GM12891 (cell line): ENCODE measurements at regions not wholly inside any gene's neighbourhood (a gene's known extent, or its start where the extent isn't known, plus 50 kb on each side); places are given as distances from the start of the nearest gene placed in this dataset.

Experiments
- PAX5 ChIP-seq: IDR thresholded peaks from 2 replicates; pipeline ENCODE4 v1.6.1; 2011; ENCODE audit warnings: low read length, moderate library complexity, mild to moderate bottlenecking; ENCODE audit not compliant: insufficient read depth, severe bottlenecking
- POLR2A ChIP-seq: IDR thresholded peaks from 2 replicates; pipeline ENCODE4 v1.6.1; 2011; ENCODE audit warnings: low read depth, low read length, control low read depth
- POLR2AphosphoS5 ChIP-seq: IDR thresholded peaks from 2 replicates; pipeline ENCODE4 v1.6.1; 2011; ENCODE audit warnings: low read depth, low read length, control low read depth
- SPI1 ChIP-seq: IDR thresholded peaks from 2 replicates; pipeline ENCODE4 v1.6.1; 2011; ENCODE audit warnings: low read depth, low read length, control low read depth
- TAF1 ChIP-seq: IDR thresholded peaks from 2 replicates; pipeline ENCODE4 v1.6.1; 2011; ENCODE audit warnings: low read depth, low read length, control low read depth

- TF ChIP-seq POLR2AphosphoS5 (no peak), TAF1 (no peak), POLR2A (no peak), PAX5 (no peak), SPI1 (no peak)
Measured at GRCh38 chr11:113549061-113549460, 73.9 kb upstream of the DRD2 start.
